Common myeloid progenitor, CD34-positive (primary cell): ENCODE measurements at regions not wholly inside any gene's neighbourhood (a gene's known extent, or its start where the extent isn't known, plus 50 kb on each side); places are given as distances from the start of the nearest gene placed in this dataset.
A peak's percentile ranks its signal among the peaks of the same experiment; 100 is the strongest.

Source experiments
- CTCF ChIA-PET: fragments of 350-600 bp; sonication (Branson Sonifier 250); formaldehyde crosslinking; loops from one replicate; lab custom pipeline; 2021; ENCODE audit warnings: antibody characterized with exemption; lab: Charles Lee
- POLR2A ChIA-PET: fragments of 350-600 bp; sonication (Branson Sonifier 250); formaldehyde crosslinking; loops from one replicate; lab custom pipeline; 2021; ENCODE audit warnings: antibody characterized with exemption; lab: Charles Lee
- DNase-seq, 3 donors: peaks; one replicate each; pipeline versions ENCODE4 v3.0.0 to v3.0.0-alpha.2; 2013
- H3K27ac ChIP-seq, 2 experiments: 1 replicate in 1 of 2; 2 replicates in 1 of 2; pipeline ENCODE4 v1.7.0; 2013; ENCODE audit warnings: inconsistent platforms in 2 of 2, low read length in 2 of 2, mild to moderate bottlenecking in 2 of 2, low read depth in 1 of 2, moderate library complexity in 1 of 2; ENCODE audit not compliant: severe bottlenecking in 2 of 2, insufficient read depth in 1 of 2, poor library complexity in 1 of 2
- H3K27me3 ChIP-seq, 5 experiments: replicated peaks in 2 of 5; 1 replicate in 3 of 5; 2 replicates in 2 of 5; pipeline versions ENCODE4 v1.6.1 to v1.7.0; 2013; ENCODE audit warnings: low read length in 4 of 5, mild to moderate bottlenecking in 2 of 5, moderate library complexity in 2 of 5, inconsistent platforms in 1 of 5; ENCODE audit not compliant: insufficient read depth in 5 of 5, control insufficient read depth in 4 of 5
- H3K36me3 ChIP-seq, 4 experiments: 1 replicate in 2 of 4; 2 replicates in 2 of 4; pipeline versions ENCODE4 v1.6.1 to v1.7.0; 2013; ENCODE audit warnings: low read length in 3 of 4, control low read depth in 1 of 4, mild to moderate bottlenecking in 1 of 4; ENCODE audit not compliant: control insufficient read depth in 4 of 4, insufficient read depth in 4 of 4
- H3K4me1 ChIP-seq, 4 experiments: 1 replicate in 3 of 4; 2 replicates in 1 of 4; pipeline versions ENCODE4 v1.6.1 to v1.7.1; 2013; ENCODE audit warnings: low read length in 3 of 4, mild to moderate bottlenecking in 3 of 4, control low read depth in 1 of 4, inconsistent platforms in 1 of 4, moderate library complexity in 1 of 4; ENCODE audit not compliant: control insufficient read depth in 4 of 4, insufficient read depth in 4 of 4; ENCODE audit errors: control extremely low read depth in 1 of 4
- H3K4me3 ChIP-seq, 7 experiments: 1 replicate in 4 of 7; 2 replicates in 3 of 7; pipeline versions ENCODE4 v1.5.1 to v1.7.0; 2013; ENCODE audit warnings: mild to moderate bottlenecking in 7 of 7, low read length in 6 of 7, moderate library complexity in 6 of 7, inconsistent platforms in 2 of 7, low read depth in 2 of 7, control low read depth in 1 of 7; ENCODE audit not compliant: insufficient read depth in 4 of 7, control insufficient read depth in 1 of 7; ENCODE audit errors: extremely low read depth in 1 of 7
- H3K9me3 ChIP-seq, 5 experiments: 1 replicate in 4 of 5; 2 replicates in 1 of 5; pipeline versions ENCODE4 v1.6.1 to v1.7.1; 2013; ENCODE audit warnings: low read length in 4 of 5, mild to moderate bottlenecking in 2 of 5, inconsistent platforms in 1 of 5, low read depth in 1 of 5, moderate library complexity in 1 of 5; ENCODE audit not compliant: control insufficient read depth in 4 of 5, insufficient read depth in 2 of 5; ENCODE audit errors: control extremely low read depth in 1 of 5
- WGBS: methylation state at CpG from one replicate; pipeline ENCODE4 v1.1.5; 2013; ENCODE audit not compliant: insufficient coverage; 5-methylcytosine and 5-hydroxymethylcytosine counted together

DNA sequence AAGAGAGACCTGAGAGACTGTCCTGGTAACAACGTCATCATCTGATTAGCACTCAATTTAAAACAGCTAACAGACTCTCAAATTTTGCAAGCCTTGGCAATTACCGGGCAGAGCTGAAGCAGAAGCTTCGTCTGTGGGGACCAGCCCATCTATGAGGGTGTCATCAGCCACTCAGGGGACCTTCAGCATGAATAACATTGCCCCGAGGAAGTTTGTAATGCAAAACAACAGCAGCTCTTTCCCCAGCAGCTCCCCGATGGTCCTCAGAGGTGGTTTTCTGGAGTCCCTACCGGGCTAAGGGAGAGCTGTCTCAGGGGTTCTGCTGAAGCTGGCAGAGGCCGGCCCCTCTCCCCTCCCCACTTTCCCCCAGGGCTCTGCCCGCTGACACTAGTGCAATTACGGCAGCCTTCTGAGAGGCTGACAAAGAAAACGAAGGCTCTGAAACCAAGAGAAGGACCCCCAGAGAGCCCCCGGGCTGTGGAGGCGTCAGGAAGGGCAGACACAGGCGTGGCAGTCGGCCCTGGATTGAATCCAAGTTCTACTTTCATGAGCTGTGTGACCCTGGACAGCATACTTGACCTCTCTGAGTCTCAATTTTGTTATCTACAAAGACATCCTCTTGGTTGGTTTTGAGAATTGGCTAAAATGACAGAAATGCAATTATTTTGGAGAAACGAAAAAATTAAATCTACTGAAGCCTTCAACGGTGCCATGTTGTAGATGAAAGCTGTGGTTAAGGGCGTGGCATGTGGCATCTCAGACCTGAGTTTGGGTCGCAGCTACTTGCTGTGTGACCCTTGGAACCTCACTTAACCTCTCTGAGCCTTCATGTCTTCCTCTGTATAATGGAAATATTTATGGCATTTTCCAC is 102.1 kb upstream of the TLE3 start:
- peak in 2 of 3 donors; percentile 31 to 43 for DNase-seq
- Histone ChIP-seq H3K27ac (no peak overlapping the region), H3K36me3 (no peaks in the 10 kb centered on the region), H3K4me1 (peaks cover 0 to 31% (median 8%) of the 10 kb centered on the region in 4 experiments), H3K27me3 (no peaks in the 10 kb centered on the region), H3K4me3 (no peak overlapping the region), H3K9me3 (no peaks in the 10 kb centered on the region)
- CTCF ChIA-PET: interaction anchor here (0.6 to 2.3 kb wide), 5 partner anchors 19 to 692 kb away, joined by 3 to 8 read pairs (median 3); no protein-coding TSS in a partner anchor
- WGBS: 71% methylated on average over 14 of the region's 18 CpGs
- POLR2A ChIA-PET: interaction anchor here (0.5 to 1.0 kb wide), 2 partner anchors 59 to 103 kb away, joined by 3 read pairs; no protein-coding TSS in a partner anchor

DNA sequence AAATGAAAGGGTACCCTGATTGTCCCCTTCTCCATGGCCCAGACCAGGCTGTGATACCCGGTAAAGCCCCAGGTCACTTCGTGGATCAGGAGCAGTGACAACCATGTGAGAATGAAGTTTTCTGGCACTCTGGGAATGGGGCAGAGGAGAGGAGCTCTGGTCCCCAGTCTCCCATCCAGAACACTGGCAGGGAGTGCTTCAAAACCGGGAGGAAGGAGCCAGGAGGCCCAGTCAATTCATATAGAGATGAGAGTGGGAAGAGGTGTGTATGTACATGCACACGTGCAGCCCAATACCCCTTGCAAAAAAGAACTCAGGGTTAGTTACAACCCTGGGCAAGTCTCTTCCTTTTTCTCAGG is 101.4 kb upstream of the TLE3 start:
- ChIA-PET POLR2A (interaction anchor here (0.5 kb wide), 1 partner anchor 103 kb away, joined by 3 read pairs; no protein-coding TSS in a partner anchor), CTCF (interaction anchor here (0.6 to 2.3 kb wide), 5 partner anchors 18 to 267 kb away, joined by 3 to 8 read pairs (median 3); no protein-coding TSS in a partner anchor)
- H3K4me1 ChIP-seq: peaks cover 0 to 31% (median 6%) of the 10 kb centered on the region in 4 experiments
- no peaks in the 10 kb centered on the region for H3K9me3 ChIP-seq
- no peaks in the 10 kb centered on the region for H3K27me3 ChIP-seq
- no peaks in the 10 kb centered on the region for H3K36me3 ChIP-seq
- DNase-seq: no peak
- WGBS: 96% methylated on average over 3 of the region's 4 CpGs
- H3K27ac ChIP-seq: no peak overlapping the region
- no peak overlapping the region for H3K4me3 ChIP-seq

DNA sequence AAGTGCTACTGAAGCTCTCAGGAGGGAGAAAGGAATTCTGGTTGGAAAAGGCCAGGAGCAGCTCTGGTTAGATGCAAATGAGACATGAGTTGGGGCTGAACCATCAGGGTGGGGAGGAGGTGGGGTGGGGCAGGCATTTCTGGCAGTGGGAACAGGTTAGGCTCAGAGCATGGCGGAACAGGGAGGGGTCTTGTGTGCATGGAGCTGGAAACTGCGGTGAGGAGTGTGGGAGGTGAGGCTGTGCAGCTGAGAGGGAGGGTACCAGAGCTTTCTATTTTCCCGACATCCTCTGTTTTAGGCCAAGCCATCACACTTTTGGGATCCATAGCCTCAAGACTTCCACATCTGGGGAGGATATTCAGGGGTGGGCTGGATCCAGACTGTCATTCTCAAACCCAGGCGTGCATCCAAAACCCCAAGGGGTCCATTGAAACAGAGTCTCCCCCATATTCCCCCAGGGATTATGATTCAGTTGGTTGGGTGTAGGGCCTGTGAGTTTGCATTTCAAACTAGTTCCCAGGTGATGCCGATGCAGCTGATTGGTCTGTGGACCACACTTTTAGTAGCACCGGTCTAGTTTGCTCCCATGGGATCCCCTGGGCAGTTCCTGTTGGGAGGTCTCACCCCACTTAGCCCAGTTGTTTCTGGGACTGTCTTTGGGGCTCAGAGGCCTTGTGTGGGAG is 100.9 kb upstream of the TLE3 start:
- 88% methylated on average over 2 of the region's 6 CpGs for WGBS
- H3K9me3 ChIP-seq: no peaks in the 10 kb centered on the region
- H3K36me3 ChIP-seq: no peaks in the 10 kb centered on the region
- H3K27me3 ChIP-seq: no peaks in the 10 kb centered on the region
- H3K27ac ChIP-seq: no peak overlapping the region
- no peak overlapping the region for H3K4me3 ChIP-seq
- ChIA-PET POLR2A (no interaction called here), CTCF (interaction anchor here (0.9 kb wide), 1 partner anchor 268 kb away, joined by 3 read pairs; no protein-coding TSS in a partner anchor)
- no peak for DNase-seq
- H3K4me1 ChIP-seq: peaks cover 0 to 31% (median 6%) of the 10 kb centered on the region in 4 experiments

DNA sequence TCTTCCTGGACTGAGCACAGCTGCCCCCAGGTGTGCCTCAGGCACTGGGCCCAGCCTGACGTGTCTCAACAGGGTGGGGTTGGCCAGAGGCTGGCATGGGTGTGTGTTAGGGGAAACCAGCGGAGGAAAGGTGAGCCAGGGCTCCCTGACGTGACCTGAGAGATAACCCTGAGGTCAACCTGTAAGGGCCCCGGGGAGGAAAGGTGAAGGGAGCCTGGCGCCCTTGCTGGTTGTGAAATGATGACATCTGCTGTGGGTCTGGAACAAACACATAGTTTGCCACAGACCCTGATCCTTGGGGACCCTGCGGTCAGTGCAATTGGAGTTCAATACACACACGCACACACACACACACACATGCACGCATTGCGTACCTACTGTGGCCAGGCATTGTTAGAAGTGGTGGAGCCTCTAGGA is 100.2 kb upstream of the TLE3 start:
- Histone ChIP-seq H3K4me3 (no peak overlapping the region), H3K27ac (no peak overlapping the region), H3K27me3 (no peaks in the 10 kb centered on the region), H3K9me3 (no peaks in the 10 kb centered on the region), H3K36me3 (no peaks in the 10 kb centered on the region), H3K4me1 (peaks cover 0 to 31% (median 6%) of the 10 kb centered on the region in 4 experiments)
- CTCF ChIA-PET: interaction anchor here (0.9 kb wide), 1 partner anchor 269 kb away, joined by 3 read pairs; no protein-coding TSS in a partner anchor
- POLR2A ChIA-PET: no interaction called here
- DNase-seq: no peak
- 91% methylated on average over 9 of the region's 9 CpGs for WGBS

DNA sequence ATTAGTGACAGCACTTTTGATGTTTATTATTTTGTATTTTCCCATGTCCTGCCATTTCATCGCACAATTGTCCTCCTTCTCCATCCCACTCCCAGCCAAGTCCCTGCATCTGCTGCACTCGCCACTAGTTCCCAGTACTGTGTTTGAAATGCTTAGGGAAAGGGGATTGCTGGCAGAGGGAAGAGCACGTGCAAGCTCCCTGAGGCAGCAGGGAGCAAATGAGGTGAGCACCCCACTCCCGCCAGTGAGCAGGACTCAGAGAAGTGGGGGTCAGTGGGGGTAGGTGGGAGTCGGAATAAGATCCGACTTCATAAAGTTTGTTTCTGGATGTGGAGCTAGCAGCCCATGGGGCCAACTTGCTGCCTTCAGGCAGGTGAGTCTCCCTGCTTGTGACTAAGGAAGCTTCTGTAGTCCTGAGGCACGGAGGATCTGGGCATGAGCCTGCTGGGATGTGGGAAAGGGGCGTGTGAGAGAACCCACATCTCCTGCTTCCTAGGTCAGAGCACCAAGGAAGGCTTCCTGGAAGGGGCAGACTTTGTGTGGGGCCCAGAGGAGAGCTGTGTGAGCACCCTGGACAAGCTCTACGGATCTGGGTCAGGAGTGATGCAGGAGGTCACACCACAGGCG is 99.7 kb upstream of the TLE3 start:
- DNase-seq: no peak
- Histone ChIP-seq H3K27me3 (no peaks in the 10 kb centered on the region), H3K9me3 (no peaks in the 10 kb centered on the region), H3K36me3 (no peaks in the 10 kb centered on the region), H3K27ac (no peak overlapping the region), H3K4me1 (peaks cover 0 to 28% (median 6%) of the 10 kb centered on the region in 4 experiments), H3K4me3 (no peak overlapping the region)
- 100% methylated on average over 7 of the region's 10 CpGs for WGBS
- ChIA-PET CTCF (no interaction called here), POLR2A (no interaction called here)

DNA sequence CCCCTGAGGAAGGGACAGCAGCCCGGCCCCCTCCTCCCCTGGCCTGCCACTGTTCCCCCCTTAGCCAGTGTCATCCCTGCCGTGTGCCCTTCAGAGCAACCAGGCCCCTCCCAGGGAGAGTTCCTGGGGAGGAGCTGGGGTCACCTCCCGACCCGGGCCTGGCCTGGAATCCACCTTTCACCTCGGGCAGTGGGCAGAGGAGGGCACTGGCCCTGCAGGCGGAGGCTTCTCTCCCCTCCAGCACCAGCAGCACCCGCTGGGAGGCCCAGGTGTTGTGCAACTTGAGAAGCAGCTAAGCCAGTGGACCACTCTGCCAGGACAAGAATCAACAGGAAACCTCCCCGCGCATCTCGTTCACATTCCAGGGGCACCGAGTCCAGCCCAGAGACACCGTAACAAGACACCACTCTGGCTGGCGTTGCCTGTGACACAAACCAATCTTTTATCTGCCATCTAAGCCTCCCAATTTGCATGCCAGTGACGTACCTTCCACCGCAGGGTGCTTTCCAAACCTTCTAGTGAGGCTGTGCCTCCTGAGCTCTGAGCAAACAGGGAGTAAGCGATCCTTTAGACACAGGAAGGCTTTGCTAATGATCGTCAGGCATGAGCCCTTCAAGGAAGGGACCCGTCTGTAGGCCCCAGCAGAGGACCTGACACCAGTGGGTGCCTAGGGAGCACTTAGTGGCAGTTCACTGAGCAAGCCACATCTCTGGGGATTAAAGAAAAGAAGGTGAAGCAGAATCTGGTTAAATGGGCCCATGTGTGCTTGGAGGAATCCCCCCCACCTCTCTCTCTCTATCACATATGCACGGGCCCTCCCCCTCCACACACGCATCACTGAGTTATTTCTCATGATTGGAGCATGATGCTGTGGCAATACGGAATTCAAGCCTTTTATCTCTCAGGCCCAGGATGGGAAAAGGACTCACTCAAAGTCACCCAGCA is 98.9 kb upstream of the TLE3 start:
- H3K36me3 ChIP-seq: no peaks in the 10 kb centered on the region
- ChIA-PET CTCF (no interaction called here), POLR2A (no interaction called here)
- no peaks in the 10 kb centered on the region for H3K27me3 ChIP-seq
- H3K4me1 ChIP-seq: peaks cover 0 to 25% (median 6%) of the 10 kb centered on the region in 4 experiments
- H3K4me3 ChIP-seq: no peak overlapping the region
- WGBS: 85% methylated on average over 16 of the region's 21 CpGs
- no peaks in the 10 kb centered on the region for H3K9me3 ChIP-seq
- H3K27ac ChIP-seq: no peak overlapping the region
- DNase-seq: no peak
